ENCODE measurements at regions not wholly inside any gene's neighbourhood (a gene's known extent, or its start where the extent isn't known, plus 50 kb on each side); places are given as distances from the start of the nearest gene placed in this dataset.

DNA sequence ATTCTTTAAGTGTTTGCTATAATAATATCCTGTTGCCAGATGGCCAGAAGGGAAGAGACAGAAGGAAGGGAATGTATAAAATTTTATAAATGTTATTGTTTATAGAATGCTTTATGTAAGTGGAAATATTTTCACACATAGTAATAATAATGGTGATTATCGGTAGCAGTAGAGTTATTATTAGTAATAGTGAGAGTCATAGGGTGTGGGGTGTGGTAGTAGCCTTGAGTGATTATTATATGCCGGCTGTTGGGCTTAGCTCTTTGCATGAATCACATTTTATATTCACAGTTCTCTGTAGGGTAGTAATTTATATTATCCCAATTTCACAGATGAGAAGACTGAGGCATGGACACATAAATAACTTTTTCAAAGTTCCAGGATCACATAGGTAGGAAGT, 391.4 kb downstream of the C12orf75 start:
- Histone ChIP-seq H3K27ac (replicated peaks in 1 of 4) (no peak overlapping the region), H3K4me1 (no peaks in the 10 kb centered on the region), H3K36me3 (no peaks in the 10 kb centered on the region), H3K9me3 (peaks cover 0 to 6% (median 0%) of the 10 kb centered on the region in 4 donors), H3K4me3 (no peak overlapping the region), H3K27me3 (no peaks in the 10 kb centered on the region)
- no peak for DNase-seq (ENCODE audit: extremely low spot score)
- TF ChIP-seq POLR2AphosphoS5 (IDR thresholded peaks at IDR 0.05) (no peak), POLR2A (IDR thresholded peaks at IDR 0.05; ENCODE audit: low read depth) (no peak), EP300 (IDR thresholded peaks at IDR 0.05) (no peak)
- TF ChIP-seq, protein P1, sequence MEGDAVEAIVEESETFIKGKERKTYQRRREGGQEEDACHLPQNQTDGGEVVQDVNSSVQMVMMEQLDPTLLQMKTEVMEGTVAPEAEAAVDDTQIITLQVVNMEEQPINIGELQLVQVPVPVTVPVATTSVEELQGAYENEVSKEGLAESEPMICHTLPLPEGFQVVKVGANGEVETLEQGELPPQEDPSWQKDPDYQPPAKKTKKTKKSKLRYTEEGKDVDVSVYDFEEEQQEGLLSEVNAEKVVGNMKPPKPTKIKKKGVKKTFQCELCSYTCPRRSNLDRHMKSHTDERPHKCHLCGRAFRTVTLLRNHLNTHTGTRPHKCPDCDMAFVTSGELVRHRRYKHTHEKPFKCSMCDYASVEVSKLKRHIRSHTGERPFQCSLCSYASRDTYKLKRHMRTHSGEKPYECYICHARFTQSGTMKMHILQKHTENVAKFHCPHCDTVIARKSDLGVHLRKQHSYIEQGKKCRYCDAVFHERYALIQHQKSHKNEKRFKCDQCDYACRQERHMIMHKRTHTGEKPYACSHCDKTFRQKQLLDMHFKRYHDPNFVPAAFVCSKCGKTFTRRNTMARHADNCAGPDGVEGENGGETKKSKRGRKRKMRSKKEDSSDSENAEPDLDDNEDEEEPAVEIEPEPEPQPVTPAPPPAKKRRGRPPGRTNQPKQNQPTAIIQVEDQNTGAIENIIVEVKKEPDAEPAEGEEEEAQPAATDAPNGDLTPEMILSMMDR (IDR thresholded peaks at IDR 0.05): no peak
- 84% methylated on average over 2 of the region's 2 CpGs for WGBS
- intact Hi-C loops (cut with DNase I): no loop called here

DNA sequence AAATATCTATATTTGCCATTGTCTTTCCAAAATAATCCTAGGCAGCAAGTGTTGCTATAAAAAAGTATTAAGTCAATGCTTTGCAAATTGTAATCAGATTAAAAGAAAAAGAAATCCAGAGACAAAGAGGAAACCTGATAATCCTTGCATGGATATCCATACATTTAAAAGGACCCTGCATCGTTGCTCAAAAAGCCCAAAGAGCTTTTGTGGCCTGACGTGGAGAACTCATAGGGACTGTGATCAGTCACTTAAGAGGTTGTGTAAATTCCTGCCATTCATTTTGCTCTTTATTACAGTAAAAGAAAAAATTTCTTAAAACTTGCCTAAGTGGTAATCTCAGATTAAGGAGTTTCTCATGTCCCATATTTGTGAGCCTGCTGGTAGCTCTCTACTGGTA, 392.6 kb downstream of the C12orf75 start:
- DNase-seq (ENCODE audit: extremely low spot score): peak; percentile 42
- Histone ChIP-seq H3K4me1 (no peaks in the 10 kb centered on the region), H3K9me3 (peaks cover 0 to 6% (median 0%) of the 10 kb centered on the region in 4 donors), H3K4me3 (no peak overlapping the region), H3K27me3 (no peaks in the 10 kb centered on the region), H3K36me3 (no peaks in the 10 kb centered on the region), H3K27ac (replicated peaks in 1 of 4) (no peak overlapping the region)
- TF ChIP-seq, protein P1 (IDR thresholded peaks at IDR 0.05): no peak
- TF ChIP-seq POLR2AphosphoS5 (IDR thresholded peaks at IDR 0.05) (no peak), POLR2A (IDR thresholded peaks at IDR 0.05; ENCODE audit: low read depth) (no peak), EP300 (IDR thresholded peaks at IDR 0.05) (no peak)
- intact Hi-C loops (cut with DNase I): no loop called here
- WGBS: 97% methylated on average over 2 of the region's 2 CpGs

DNA sequence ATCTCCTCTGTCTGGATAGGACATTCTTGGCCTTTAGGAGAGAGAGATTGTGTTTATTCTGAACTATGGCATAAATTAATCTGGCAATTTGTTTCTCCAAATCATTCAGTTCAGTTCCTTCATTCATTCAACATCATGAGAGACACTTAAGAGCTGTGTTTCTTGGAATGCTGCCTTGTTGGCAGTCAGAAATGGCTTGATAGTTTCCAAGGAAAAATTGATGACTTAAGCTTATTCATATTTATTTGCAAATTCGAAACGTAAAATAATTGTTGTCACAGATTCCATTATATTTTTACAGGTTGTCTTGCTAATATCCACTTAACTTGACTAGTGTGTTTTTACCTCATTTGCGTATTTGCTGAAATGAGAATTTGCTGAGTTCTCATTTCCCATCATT, 393.0 kb downstream of the C12orf75 start:
- H3K27ac ChIP-seq (replicated peaks in 1 of 4): no peak overlapping the region
- peaks cover 0 to 6% (median 0%) of the 10 kb centered on the region in 4 donors for H3K9me3 ChIP-seq
- no peak overlapping the region for H3K4me3 ChIP-seq
- no peak for DNase-seq (ENCODE audit: extremely low spot score)
- H3K4me1 ChIP-seq: no peaks in the 10 kb centered on the region
- WGBS: 88% methylated on average over 3 of the region's 3 CpGs
- TF ChIP-seq, protein P1 (IDR thresholded peaks at IDR 0.05): no peak
- TF ChIP-seq POLR2AphosphoS5 (IDR thresholded peaks at IDR 0.05): no peak
- no peak for TF ChIP-seq EP300 (IDR thresholded peaks at IDR 0.05)
- TF ChIP-seq POLR2A (IDR thresholded peaks at IDR 0.05; ENCODE audit: low read depth): no peak
- no peaks in the 10 kb centered on the region for H3K27me3 ChIP-seq
- no peaks in the 10 kb centered on the region for H3K36me3 ChIP-seq
- intact Hi-C loops (cut with DNase I): no loop called here

DNA sequence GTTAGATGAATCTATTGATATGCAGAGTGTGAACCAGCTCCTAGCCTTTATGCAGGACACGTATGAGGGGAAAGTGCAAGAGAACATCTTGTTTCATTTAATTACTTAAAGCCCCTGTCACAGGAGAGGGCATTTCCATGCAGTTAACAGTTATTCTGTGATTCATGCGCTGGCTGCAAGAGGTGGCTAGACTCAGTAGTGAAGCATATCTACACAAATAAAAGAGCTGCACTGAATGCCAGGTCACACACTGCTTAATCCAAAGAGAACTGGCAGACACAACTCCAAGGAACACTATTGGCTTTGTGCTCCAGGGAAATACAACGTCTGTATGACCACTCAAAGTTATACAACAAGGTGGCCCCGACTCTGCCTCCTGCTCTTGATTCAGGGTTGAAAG, 394.1 kb downstream of the C12orf75 start:
- TF ChIP-seq, protein P1 (IDR thresholded peaks at IDR 0.05): no peak
- TF ChIP-seq POLR2AphosphoS5 (IDR thresholded peaks at IDR 0.05): no peak
- no peak for TF ChIP-seq POLR2A (IDR thresholded peaks at IDR 0.05; ENCODE audit: low read depth)
- TF ChIP-seq EP300 (IDR thresholded peaks at IDR 0.05): no peak
- no peak overlapping the region for H3K27ac ChIP-seq (replicated peaks in 1 of 4)
- no peaks in the 10 kb centered on the region for H3K27me3 ChIP-seq
- intact Hi-C loops (cut with DNase I): no loop called here
- no peaks in the 10 kb centered on the region for H3K4me1 ChIP-seq
- DNase-seq (ENCODE audit: extremely low spot score): no peak
- H3K4me3 ChIP-seq: no peak overlapping the region
- WGBS: 77% methylated on average over 4 of the region's 4 CpGs
- H3K36me3 ChIP-seq: no peaks in the 10 kb centered on the region
- H3K9me3 ChIP-seq: no peaks in the 10 kb centered on the region

DNA sequence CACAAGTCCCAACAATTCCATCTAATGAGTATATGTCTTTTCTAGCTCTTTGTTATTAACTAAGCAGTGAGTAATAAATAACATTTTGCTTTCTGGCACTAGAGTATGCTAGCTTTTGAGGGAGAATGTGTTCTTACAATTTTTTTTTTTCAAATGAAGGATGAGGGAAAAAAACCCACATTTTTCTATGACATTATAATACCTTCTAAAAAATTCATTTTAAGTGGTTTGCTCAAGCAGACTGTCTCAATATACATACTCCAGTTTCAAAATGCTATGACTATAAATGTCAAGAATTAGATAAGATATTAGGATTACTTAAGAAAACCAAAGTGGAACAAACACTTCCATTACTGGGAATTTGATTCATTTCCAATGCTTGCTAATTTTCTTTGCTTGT, 394.6 kb downstream of the C12orf75 start:
- no peaks in the 10 kb centered on the region for H3K36me3 ChIP-seq
- H3K4me1 ChIP-seq: no peaks in the 10 kb centered on the region
- TF ChIP-seq EP300 (IDR thresholded peaks at IDR 0.05) (no peak), POLR2AphosphoS5 (IDR thresholded peaks at IDR 0.05) (no peak), POLR2A (IDR thresholded peaks at IDR 0.05; ENCODE audit: low read depth) (no peak)
- TF ChIP-seq, protein P1 (IDR thresholded peaks at IDR 0.05): no peak
- intact Hi-C loops (cut with DNase I): no loop called here
- no peaks in the 10 kb centered on the region for H3K9me3 ChIP-seq
- DNase-seq (ENCODE audit: extremely low spot score): no peak
- H3K27me3 ChIP-seq: no peaks in the 10 kb centered on the region
- H3K4me3 ChIP-seq: no peak overlapping the region
- H3K27ac ChIP-seq (replicated peaks in 1 of 4): no peak overlapping the region

Measured in esophagus muscularis mucosa (tissue), 4 donors.